HG03108 (cell line): ENCODE measurements at regions not wholly inside any gene's neighbourhood (a gene's known extent, or its start where the extent isn't known, plus 50 kb on each side); places are given as distances from the start of the nearest gene placed in this dataset.

Experiments
- ATAC-seq: cut with Tn5 transposase; IDR thresholded peaks from one replicate; pipeline ENCODE4 v1.9.1; 2021; ENCODE audit warnings: moderate library complexity; ENCODE audit not compliant: unreplicated experiment

DNA sequence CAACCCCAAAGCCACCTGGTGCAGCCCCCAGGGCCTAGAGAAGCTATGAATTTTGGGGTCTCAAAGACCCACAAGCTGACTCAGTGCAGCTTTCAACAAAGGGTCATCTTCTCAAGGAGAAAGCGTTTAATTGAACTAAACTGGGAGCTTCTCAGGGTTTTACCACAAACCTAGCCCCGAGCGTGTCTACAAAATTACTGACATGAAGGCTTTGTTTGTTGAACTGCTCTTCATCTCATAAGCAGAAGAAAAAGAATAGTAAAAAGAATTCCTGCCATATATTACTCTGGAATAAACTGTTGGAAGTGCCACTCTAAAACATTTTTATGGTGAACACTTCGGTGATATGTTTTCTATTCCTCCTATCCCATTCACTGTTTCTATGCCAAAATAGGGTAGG lies 50.8 kb upstream of the INCENP start:
- ATAC-seq, result no peak

DNA sequence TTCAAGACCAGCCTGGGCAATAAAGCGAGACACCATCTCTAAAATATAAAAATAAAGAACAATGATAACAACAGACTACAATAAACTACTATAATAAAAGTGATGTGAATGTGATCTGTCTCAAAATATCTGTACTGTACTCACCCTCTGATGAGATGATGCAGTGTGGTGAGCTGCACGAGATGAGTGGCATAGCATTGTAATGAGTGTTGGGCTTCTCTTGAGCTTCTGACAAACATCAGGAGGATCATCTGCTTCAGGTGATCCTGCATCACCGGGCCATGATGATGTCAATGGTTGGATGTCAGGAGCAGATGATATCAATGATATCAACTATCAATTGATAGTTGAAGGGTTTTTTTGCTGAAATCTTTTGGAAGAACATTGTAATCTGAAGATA lies 52.4 kb upstream of the INCENP start:
- ATAC-seq, result no peak

DNA sequence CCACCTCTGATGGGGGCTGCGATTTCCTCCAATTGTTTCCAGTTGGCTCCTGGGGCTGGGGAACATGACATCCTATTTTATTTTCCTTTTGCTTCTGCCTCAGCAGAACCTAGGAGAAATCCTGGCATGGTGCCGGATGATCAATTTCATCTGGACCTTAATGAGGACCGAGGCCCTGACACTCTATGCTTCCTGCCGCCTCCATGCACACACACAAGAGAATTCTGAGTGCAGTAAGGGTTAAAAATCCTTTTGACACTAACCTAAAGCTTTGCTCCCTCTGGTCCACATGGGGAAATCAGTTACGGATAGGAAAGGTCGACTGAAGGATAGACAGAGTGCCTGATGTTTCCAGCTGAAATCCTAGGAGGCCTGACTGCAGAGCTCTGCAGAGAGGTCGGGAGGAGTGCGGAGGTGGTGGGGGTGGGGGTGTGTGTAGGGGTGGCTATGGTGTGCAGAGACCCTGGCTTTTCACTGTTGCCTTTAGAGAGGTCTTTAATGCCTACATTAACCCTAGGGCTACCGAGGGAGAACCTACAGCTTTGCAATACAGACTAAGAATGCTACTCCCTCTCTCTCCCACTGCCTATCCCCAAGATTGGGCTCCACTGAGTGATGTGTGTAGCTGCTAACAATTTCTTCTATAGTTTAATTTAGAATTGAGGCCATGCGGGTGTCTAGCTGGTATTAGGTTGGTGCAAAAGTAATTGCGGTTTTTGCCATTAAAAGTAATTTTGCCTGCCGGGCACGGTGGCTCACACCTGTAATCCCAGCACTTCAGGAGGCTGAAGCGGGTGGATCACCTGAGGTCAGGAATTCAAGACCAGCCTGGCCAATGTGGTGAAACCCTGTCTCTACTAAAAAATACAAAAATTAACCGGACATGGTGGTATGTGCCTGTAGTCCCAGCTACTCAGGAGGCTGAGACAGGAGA lies 53.6 kb upstream of the INCENP start:
- no peak for ATAC-seq

DNA sequence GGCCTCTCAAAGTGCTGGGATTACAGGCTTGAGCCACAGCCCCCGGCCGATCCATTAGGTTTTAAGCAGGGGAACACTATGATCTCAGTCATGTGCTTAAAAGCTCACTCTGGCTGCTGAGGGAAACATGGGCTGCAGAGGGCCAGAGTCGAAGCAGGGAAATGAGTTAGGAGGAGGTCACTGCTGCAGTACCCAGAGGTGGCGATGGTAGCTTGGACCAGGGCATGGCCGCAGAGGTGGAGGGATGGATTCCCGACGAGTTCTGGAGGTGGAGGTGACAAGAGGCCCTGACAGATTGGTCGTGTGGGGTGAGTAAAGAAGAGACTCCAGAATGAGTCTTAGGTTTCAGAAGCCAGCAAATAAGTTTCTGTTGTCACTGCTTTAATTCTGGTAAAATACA lies 54.4 kb upstream of the INCENP start:
- no peak for ATAC-seq

DNA sequence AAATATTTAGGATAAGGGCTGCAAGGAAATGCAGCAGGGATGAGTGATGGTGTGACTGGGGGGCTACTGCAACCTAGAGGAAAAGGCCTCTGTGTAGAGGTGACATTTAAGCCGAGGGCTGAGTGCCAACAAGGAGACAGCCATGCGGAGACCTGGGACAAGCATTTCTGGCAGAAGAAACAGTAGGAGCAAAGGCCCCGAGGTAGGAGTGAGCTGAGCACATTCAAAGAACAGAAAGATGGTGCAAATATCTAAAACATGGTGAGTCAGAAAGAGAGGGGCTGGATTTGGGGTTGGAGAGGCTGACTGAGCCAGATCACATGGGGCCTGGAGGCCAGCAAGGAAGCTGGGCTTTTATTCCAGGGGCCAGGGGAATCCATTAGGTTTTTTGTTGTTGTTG lies 55.1 kb upstream of the INCENP start:
- no peak for ATAC-seq

DNA sequence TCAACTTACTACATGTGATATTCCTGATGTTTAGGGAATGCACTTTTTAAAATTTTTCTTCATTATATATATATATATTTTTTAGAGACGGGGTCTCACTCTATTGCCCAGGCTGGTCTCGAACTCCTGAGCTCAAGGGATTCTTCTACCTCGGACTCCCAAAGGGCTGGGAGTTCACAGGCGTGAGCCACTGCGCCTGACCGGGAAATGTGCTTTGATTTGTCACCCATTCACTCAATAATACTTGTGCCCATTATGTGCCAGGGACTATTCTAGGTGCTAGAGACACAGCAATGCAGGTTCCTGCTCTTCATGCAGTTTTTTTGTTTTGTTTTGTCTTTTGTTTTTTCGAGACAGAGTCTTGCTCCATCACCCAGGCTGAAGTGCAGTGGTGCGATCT lies 56.1 kb upstream of the INCENP start:
- no peak for ATAC-seq

DNA sequence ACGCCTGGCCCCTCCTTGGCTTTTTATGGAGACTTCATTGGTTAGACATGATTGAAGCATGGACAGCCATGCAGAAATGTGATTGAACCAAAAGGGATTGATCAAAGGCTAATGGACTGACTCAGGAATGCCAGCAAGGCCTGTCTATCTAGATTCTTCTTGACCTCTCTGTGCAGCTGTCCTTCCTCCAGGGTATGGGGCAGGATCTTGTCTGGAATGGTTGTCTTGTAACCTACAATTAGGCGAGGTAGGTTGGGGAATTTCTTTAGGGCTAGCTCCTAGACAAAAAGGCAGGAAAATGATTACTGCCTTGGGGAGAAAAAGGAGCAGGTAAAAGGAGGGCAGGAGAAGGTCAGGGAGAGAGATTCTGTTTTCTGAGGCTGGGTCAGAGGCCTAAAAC lies 59.6 kb upstream of the INCENP start:
- ATAC-seq, result no peak

DNA sequence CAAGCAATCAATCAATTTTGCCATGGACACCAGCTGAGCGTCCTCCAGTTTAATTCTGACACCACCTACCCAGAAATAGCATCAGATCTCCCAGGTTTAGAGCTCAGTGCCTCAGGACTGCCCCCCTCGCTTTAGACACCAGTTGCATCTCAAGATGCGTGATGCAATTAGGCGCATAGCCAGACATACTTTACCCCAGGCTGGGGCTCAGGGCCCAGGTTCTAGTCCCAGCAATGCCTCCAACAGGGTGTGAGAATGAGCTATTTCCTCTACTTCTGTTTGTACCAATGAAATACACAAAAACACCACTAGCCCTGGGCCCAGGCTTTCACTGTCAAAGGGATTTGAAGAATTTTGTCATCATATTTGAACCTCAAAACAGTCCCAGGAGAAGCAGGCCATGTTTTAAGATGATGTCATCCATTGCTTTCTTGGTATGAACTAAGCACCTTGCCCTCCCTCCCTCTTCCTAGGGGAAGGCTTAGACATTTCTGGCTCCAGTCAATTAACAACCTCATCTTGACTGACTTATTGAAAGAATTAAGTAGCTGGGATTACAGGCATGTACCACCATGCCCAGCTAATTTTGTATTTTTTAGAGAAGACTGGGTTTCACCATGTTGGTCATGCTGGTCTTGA lies 61.5 kb upstream of the INCENP start:
- no peak for ATAC-seq

DNA sequence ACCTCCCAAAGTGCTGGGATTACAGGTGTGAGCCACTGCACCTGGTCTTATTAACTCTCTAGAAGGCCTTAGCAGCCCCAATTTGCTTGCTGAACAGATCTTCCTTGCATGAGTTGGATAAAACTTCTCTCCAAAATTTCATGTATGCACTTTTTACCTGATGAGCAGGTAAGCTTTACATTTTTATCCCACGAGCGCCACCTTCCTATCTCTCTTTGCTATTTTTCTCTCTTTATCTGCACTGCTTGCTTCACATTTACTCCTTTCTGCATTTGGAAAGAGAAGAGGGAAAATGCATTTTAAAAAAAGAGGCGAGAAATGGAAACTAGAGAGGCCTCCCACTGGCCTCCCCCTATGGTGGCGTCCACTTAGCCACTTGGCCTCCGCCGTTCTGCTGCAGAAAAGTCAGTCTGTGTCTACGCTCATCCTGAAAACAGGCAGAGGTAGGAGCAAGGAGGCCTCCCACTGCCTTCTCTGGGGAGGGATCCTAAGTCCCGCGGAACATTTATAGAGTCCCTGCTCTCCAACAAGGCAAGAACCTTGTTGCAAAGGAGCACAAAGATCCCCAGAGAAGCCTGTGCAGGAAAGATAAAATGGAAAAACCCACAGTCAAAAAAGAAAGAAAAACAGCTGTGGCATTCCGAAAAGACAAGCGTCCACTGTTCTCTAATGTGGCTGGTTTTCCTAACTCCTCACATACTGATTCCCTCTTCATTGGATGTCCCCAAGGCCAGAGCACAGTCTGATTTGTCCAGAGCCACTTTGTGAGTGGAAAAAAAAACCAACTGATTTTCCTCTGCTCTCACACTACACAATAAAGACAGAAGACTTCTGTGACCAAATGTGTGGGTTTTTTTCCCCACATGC lies 62.2 kb upstream of the INCENP start:
- ATAC-seq, result no peak

DNA sequence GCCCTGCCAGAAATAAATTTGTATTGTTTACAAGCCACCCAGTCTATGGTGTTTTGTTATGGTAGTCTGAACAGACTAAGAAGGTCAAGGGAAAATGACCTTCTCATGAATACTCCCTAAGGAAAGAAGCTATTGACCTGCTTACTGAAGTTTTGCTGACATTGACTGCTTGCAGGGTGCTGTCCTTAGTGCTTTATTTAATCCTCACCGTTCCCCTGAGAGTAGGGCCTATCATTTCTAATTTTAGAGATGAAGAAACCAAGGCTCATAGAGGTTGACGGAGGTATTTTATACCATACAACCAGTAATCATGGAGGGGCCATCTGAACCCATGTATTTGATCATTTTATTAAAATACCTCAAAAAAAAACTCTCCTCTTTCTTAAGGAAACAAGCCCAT lies 66.7 kb upstream of the INCENP start:
- ATAC-seq, result no peak

DNA sequence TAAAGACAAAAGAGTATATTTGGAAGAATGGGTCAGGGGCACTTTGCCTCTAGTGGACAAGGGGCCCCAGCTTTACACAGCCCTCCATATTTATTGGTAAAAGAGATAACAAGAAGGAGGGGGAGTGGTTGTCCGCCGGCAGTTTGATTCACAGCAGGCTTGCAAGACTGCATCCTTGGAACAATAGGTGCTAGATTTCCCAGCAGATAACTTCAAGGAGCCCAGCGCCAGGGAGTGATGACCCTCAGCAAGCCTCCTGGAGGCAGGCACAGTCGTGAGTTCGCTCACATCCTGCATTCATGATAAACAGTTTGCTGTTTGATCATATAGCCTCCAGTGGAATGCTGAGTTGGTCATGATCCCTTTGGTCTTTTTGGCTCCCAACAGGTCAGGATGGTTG lies 67.8 kb upstream of the INCENP start:
- ATAC-seq, result no peak

DNA sequence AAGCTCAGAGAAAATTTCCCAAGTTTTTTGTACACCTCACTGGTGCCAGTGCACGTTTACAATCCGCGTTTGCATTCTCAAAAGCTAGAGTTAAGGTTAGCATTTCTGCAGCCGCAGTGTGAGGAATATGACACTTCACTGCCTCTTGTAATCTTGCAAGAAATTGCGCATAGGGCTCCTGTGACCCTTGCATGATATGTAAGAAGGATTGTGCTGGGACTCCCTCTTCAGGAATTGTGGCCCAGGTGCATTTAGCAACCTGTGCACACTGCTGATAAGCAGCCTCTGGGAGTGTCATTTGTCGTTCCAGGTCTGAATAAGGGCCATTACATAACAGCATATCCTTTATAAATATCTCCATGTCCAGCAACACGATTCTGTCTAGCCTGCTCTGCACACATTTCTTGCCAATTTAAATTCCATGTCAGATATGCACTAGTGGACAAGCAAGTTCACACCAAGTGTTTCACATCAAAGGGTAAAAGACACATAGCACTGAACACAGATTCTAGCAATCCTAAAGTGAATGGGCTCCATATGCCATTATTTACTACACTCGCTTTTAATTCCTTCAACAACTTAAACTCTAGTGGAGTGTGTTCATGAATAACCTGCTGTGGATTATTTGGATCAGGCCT lies 69.2 kb upstream of the INCENP start:
- ATAC-seq, result no peak

DNA sequence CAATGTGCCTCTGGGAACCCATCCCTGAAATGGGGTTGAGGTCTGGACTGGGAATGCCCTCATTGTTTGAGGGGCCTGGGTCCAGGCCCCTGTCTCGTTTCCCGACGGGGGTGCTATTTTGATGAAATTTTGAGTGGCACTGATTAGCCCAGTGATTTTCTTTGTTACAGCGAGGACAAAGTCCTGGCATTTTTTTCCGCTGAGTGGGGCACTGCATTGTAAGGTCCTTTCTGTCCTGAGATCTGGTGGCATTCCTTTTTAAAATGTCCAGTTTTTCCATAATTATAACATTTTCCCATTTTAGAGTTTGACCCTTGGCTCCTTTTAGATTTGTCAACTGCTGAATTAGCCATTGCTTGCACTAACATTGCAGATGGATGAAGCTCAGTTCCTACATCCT lies 69.7 kb upstream of the INCENP start:
- no peak for ATAC-seq

DNA sequence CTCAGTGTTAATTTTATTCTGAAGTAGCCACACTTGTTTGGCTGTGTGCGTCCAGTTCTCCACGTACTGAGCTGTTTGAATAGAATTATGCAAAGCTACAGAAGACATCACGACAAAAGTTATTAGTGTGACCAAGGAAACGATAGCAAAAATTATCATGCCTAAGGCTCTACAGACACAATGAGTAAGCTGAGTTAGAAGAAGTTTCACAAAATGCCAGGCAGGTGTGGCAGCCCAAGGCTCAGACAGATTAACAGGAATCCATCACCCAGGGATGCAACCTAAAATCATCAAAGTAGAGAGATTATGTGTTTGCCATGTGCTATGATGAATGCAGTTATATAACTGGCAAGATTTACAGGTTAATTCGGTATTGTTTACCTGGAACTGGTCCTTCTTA lies 73.1 kb upstream of the INCENP start:
- no peak for ATAC-seq

DNA sequence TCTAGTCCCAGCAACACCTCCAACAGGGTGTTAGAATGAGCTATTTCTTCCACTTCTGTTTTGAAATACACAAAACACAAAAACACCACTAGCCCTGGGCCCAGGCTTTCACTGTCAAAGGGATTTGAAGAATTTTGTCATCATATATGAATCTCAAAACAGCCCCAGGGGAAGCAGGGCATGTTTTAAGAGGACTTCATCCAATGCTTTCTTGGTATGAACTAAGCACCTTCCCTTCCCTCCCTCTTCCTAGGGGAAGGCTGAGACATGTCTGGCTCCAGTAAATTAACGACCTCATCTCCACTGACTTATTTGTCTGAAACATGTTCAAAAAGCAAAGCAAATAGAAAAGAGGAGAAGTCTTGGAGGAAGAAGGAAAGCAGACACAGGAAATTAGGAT lies 75.7 kb upstream of the INCENP start:
- no peak for ATAC-seq

DNA sequence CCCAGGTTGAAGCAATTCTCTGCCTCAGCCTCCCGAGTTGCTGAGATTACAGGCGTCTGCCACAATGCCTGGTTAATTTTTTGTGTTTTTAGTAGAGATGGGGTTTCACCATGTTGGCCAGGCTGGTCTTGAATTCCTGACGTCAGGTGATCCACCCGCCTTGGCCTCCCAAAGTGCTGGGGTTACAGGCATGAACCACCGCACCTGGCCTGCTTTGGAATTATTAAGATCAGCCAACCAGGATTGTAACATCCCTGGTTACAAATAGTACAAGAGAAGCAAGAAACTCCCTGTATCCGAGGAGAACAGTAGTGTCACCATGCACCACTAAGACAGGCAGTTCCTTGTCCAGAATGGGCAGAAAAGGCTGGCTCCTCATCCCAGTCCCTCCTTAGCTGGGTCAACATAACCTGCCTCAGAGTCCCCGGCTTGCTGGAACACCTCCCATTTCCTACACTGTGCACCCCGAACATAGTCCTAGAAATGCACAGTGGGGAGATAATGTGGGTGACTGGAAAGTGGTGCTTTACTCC lies 77.2 kb upstream of the INCENP start:
- no peak for ATAC-seq

DNA sequence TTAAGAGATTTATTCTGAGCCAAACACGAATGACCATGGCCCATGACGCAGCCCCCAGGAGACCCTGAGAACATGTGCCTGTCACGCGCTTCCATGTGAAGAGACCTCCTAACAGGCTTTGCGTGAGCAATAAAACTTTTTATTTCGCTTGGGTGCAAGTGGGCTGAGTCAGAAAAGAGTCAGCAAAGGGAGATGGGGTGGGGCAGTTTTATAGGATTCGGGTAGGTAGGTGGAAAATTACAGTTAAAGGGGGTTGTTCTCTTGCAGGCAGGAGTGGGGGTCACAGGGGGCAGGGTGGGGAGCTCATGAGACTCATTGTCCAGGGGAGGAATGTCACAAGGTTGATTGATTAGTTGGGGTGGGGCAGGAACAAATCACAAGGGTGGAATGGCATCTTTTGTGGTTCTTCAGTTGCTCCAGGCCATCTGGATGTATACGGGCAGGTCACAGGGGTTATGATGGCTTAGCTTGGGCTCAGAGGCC lies 77.2 kb upstream of the FTH1 start:
- no peak for ATAC-seq

DNA sequence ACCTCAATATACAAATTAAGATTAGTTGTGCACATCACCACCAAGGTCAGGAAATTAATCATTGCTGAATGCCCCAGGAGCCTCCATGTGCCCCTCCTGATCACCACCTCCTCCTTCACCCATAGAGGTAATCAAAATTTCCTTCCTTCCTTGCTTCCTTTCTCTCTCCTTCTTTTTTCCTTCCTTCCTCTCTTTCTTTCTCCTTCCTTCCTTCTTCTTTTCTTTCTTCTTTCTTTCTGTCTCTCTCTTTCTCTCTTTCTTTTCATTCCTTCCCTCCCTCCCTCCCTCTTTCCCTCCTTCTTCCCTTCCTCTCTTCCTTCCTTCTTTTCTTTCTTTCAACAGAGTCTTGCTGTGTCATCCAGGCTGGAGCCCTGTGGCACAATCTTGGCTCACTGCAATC lies 67.9 kb upstream of the FTH1 start:
- no peak for ATAC-seq

DNA sequence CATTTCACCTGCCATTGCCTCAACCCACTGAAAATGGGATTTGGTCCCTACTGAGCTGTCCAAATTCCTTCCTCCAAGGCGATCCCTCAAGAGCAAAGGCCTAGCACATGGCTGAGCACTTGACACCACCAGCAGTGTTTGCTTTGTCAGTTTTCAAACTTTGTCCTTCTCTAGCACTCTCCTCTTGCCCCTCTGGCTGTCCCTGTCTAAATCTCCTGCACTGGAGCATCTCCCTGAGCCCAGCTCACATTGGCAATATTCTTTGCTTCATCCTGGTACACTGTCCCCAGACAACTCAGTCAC lies 66.6 kb upstream of the FTH1 start:
- ATAC-seq, result no peak

DNA sequence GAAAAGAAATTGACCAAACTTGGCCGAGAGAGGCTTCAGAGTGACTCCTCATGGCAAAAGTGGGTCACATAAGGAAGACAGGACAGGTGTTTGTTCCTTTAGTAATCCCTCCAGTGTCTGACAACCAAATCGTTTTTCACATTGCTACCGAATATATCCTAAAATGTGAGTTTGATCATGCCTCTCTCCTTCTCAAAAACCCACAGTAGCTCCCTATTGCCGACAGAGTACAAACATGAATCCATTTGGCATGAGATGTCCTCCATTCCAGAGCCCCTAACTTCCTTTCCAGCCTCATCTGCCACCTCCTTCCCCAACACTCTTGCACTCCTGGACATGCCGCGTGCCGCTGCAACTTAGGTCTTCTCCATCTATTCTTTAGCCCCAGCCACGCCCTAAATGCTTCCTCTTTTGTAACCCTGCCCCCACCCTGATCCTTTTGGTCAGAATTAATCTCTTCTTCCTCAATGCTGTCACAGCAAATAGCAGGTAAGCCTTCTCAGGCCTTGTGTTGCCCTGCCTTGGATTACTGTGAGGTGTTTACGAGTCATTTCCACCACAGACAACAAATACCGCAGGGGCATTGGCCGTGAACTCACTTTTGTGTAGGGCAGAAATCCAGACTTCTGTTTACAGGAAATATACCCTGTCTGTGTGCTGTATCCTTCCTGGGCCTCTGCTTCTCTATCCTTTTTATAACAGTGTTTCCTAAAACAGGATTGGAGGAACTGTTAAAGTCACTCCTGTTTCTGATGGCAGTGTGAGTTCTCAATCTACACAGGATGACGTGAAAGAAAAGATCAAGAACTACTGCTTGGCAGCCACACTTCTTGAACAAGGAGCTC lies 66.0 kb upstream of the FTH1 start:
- no peak for ATAC-seq
